IMR-90 (cell line): ENCODE measurements at regions not wholly inside any gene's neighbourhood (a gene's known extent, or its start where the extent isn't known, plus 50 kb on each side); places are given as distances from the start of the nearest gene placed in this dataset.

ENCODE experiments used
- ATAC-seq: fragments of 200-7000 bp; cut with Tn5 transposase; 2 replicates; pipeline ENCODE4 v1.9.1; 2020; ENCODE audit warnings: low read depth, mild to moderate bottlenecking, moderate library complexity
- BruUV-seq: library from RNA; stranded (reverse); fragments of 400-500 nt; replicated peaks from 2 replicates; lab custom pipeline; 2021; lab: Mats Ljungman, UMichigan
- CTCF ChIA-PET: fragments of 300-600 bp; formaldehyde crosslinking; extraction: SDS; loops from one replicate; lab custom pipeline; 2021; ENCODE audit warnings: antibody characterized with exemption; lab: Yijun Ruan, JAX
- POLR2A ChIA-PET: fragments of 300-600 bp; sonication (Branson Sonifier 250); formaldehyde crosslinking; loops from one replicate; lab custom pipeline; 2022; ENCODE audit warnings: antibody characterized with exemption; ENCODE audit not compliant: unreplicated experiment; lab: Charles Lee
- DNase-seq: peaks from one replicate; pipeline ENCODE4 v3.0.0; 2013
- H2AFZ ChIP-seq: replicated peaks from 2 replicates; pipeline ENCODE3; 2013; ENCODE audit warnings: low read length, mild to moderate bottlenecking; ENCODE audit not compliant: poor library complexity
- H2AK5ac ChIP-seq: 2 replicates; pipeline ENCODE4 v1.6.1; 2013; ENCODE audit warnings: low read depth, low read length, inconsistent platforms
- H2AK9ac ChIP-seq: replicated peaks from 2 replicates; pipeline ENCODE3; 2013; ENCODE audit warnings: mild to moderate bottlenecking, low read depth, low read length, moderate library complexity; ENCODE audit not compliant: poor library complexity
- H2BK120ac ChIP-seq: 2 replicates; pipeline ENCODE4 v1.6.1; 2013; ENCODE audit warnings: low read depth, low read length, inconsistent platforms
- H2BK15ac ChIP-seq: 3 replicates; pipeline ENCODE4 v1.6.1; 2013; ENCODE audit warnings: low read depth, low read length, inconsistent platforms
- H2BK20ac ChIP-seq: 2 replicates; pipeline ENCODE4 v1.6.1; 2013; ENCODE audit warnings: low read depth, mild to moderate bottlenecking, inconsistent platforms, low read length, moderate library complexity
- H2BK5ac ChIP-seq: 2 replicates; pipeline ENCODE4 v1.6.1; 2013; ENCODE audit warnings: mild to moderate bottlenecking, low read depth, low read length, inconsistent platforms; ENCODE audit not compliant: poor library complexity, severe bottlenecking
- H3K14ac ChIP-seq: replicated peaks from 2 replicates; pipeline ENCODE4 v1.6.1; 2013; ENCODE audit warnings: low read depth, low read length, inconsistent platforms
- H3K18ac ChIP-seq: 2 replicates; pipeline ENCODE4 v1.6.1; 2013; ENCODE audit warnings: low read depth, low read length, control low read depth
- H3K23ac ChIP-seq: 2 replicates; pipeline ENCODE4 v1.6.1; 2013; ENCODE audit warnings: low read depth, low read length, inconsistent platforms
- H3K27ac ChIP-seq: 2 replicates; pipeline ENCODE4 v1.5.1; 2013; ENCODE audit warnings: mild to moderate bottlenecking, control low read depth, low read length; ENCODE audit not compliant: insufficient read depth
- H3K27me3 ChIP-seq: 2 replicates; pipeline ENCODE4 v1.6.1; 2013; ENCODE audit warnings: low read length; ENCODE audit not compliant: control insufficient read depth, insufficient read depth
- H3K36me3 ChIP-seq: 2 replicates; pipeline ENCODE4 v1.6.1; 2013; ENCODE audit warnings: low read length, mixed read lengths; ENCODE audit not compliant: control insufficient read depth, insufficient read depth
- H3K4ac ChIP-seq: 2 replicates; pipeline ENCODE4 v1.6.1; 2013; ENCODE audit warnings: low read depth, low read length, inconsistent platforms
- H3K4me1 ChIP-seq: 2 replicates; pipeline ENCODE4 v1.6.1; 2013; ENCODE audit warnings: low read length, mixed read lengths; ENCODE audit not compliant: control insufficient read depth, insufficient read depth
- H3K4me2 ChIP-seq: 2 replicates; pipeline ENCODE4 v1.6.1; 2013; ENCODE audit warnings: low read depth, mild to moderate bottlenecking, control low read depth, low read length, moderate library complexity
- H3K4me3 ChIP-seq: 2 replicates; pipeline ENCODE4 v1.5.1; 2013; ENCODE audit warnings: low read depth, mild to moderate bottlenecking, control low read depth, low read length, moderate library complexity; ENCODE audit not compliant: insufficient read depth
- H3K56ac ChIP-seq: 2 replicates; pipeline ENCODE4 v1.6.1; 2013; ENCODE audit warnings: low read length, inconsistent platforms; ENCODE audit not compliant: insufficient read depth; ENCODE audit errors: extremely low read depth
- H3K79me1 ChIP-seq, 2 experiments: 2 replicates each; pipeline ENCODE4 v1.6.1; 2013; ENCODE audit warnings: low read length in 2 of 2, inconsistent platforms in 1 of 2, low read depth in 1 of 2
- H3K9ac ChIP-seq: 2 replicates; pipeline ENCODE4 v1.6.1; 2013; ENCODE audit warnings: low read depth, low read length, control low read depth
- H3K9me1 ChIP-seq: 2 replicates; pipeline ENCODE4 v1.6.1; 2013; ENCODE audit warnings: low read length, inconsistent platforms; ENCODE audit not compliant: insufficient read depth
- H3K9me3 ChIP-seq: 2 replicates; pipeline ENCODE4 v1.6.1; 2013; ENCODE audit warnings: low read length; ENCODE audit not compliant: control insufficient read depth, insufficient read depth
- H4K20me1 ChIP-seq: 2 replicates; pipeline ENCODE4 v1.6.1; 2013; ENCODE audit warnings: low read length, inconsistent platforms; ENCODE audit not compliant: insufficient read depth
- H4K5ac ChIP-seq: 2 replicates; pipeline ENCODE4 v1.6.1; 2013; ENCODE audit warnings: mild to moderate bottlenecking, low read depth, low read length, control low read depth
- H4K8ac ChIP-seq, 2 experiments: 2 replicates each; pipeline ENCODE4 v1.6.1; 2013; ENCODE audit warnings: low read depth in 2 of 2, low read length in 2 of 2, control low read depth in 1 of 2, inconsistent platforms in 1 of 2
- H4K91ac ChIP-seq: 2 replicates; pipeline ENCODE4 v1.6.1; 2013; ENCODE audit warnings: low read depth, low read length, inconsistent platforms; ENCODE audit not compliant: insufficient read depth
- BHLHE40 ChIP-seq: fragments of 150-350 bp; IDR thresholded peaks from 2 replicates; pipeline ENCODE4 v1.6.1; 2016; ENCODE audit warnings: mild to moderate bottlenecking, low read depth, low read length
- CEBPB ChIP-seq: IDR thresholded peaks from 2 replicates; pipeline ENCODE4 v1.6.1; 2012; ENCODE audit warnings: low read depth, low read length, improper control_type of control experiment
- CHD1 ChIP-seq: IDR thresholded peaks from 2 replicates; pipeline ENCODE4 v1.6.1; 2012; ENCODE audit warnings: low read depth, low read length, improper control_type of control experiment
- CTCF ChIP-seq: conservative IDR thresholded peaks from 2 replicates; pipeline ENCODE4 v1.5.1; 2012; ENCODE audit warnings: mild to moderate bottlenecking, low read depth, low read length, improper control_type of control experiment
- ELK1 ChIP-seq: fragments of 150-350 bp; IDR thresholded peaks from 2 replicates; pipeline ENCODE4 v1.6.1; 2016; ENCODE audit warnings: low read depth, mild to moderate bottlenecking, low read length, moderate library complexity, borderline replicate concordance
- FOS ChIP-seq: fragments of 150-350 bp; IDR thresholded peaks from 2 replicates; pipeline ENCODE4 v1.6.1; 2016; ENCODE audit warnings: low read depth, low read length
- MAFK ChIP-seq: IDR thresholded peaks from 2 replicates; pipeline ENCODE4 v1.6.1; 2012; ENCODE audit warnings: low read depth, low read length, improper control_type of control experiment
- MAZ ChIP-seq: IDR thresholded peaks from 2 replicates; pipeline ENCODE4 v1.6.1; 2012; ENCODE audit warnings: low read depth, mild to moderate bottlenecking, low read length, improper control_type of control experiment, moderate library complexity, borderline replicate concordance
- MXI1 ChIP-seq: IDR thresholded peaks from 2 replicates; pipeline ENCODE4 v1.6.1; 2012; ENCODE audit warnings: low read depth, mild to moderate bottlenecking, low read length, moderate library complexity, borderline replicate concordance
- NFE2L2 ChIP-seq: fragments of 150-350 bp; IDR thresholded peaks from 2 replicates; pipeline ENCODE4 v1.6.1; 2016; ENCODE audit warnings: low read depth, mild to moderate bottlenecking, low read length
- POLR2A ChIP-seq: IDR thresholded peaks from 2 replicates; pipeline ENCODE4 v1.6.1; 2012; ENCODE audit warnings: mild to moderate bottlenecking, low read depth, low read length
- RAD21 ChIP-seq: IDR thresholded peaks from 2 replicates; pipeline ENCODE4 v1.6.1; 2012; ENCODE audit warnings: low read length, improper control_type of control experiment
- RCOR1 ChIP-seq: IDR thresholded peaks from 2 replicates; pipeline ENCODE4 v1.6.1; 2012; ENCODE audit warnings: mild to moderate bottlenecking, low read length, improper control_type of control experiment; ENCODE audit not compliant: insufficient replicate concordance
- RFX5 ChIP-seq: IDR thresholded peaks from 2 replicates; pipeline ENCODE4 v1.8.0; 2012; ENCODE audit warnings: low read depth, mild to moderate bottlenecking, low read length, moderate library complexity
- SMC3 ChIP-seq: fragments of 150-350 bp; IDR thresholded peaks from 2 replicates; pipeline ENCODE4 v1.6.1; 2016; ENCODE audit warnings: low read depth, mild to moderate bottlenecking, antibody characterized with exemption, low read length, moderate library complexity
- USF2 ChIP-seq: fragments of 150-350 bp; IDR thresholded peaks from 2 replicates; pipeline ENCODE4 v1.6.1; 2017; ENCODE audit warnings: mild to moderate bottlenecking, antibody characterized with exemption, low read length, low read depth
- WGBS, 2 experiments: methylation state at CpG; one replicate each; pipeline versions ENCODE4 v1.1.5 to v1.1.7; 2013; ENCODE audit warnings: missing lambda C conversion rate in 2 of 2; ENCODE audit not compliant: insufficient read length in 1 of 2; ENCODE audit errors: extremely low coverage in 2 of 2; 5-methylcytosine and 5-hydroxymethylcytosine counted together
- dilution Hi-C: fragments of 300-500 bp; cut with HindIII; formaldehyde crosslinking; loops from one replicate; pipeline ENCODE4 v1.14.3; 2018; ENCODE audit warnings: low sequenced_read_pairs; ENCODE audit not compliant: unreplicated experiment
- in situ Hi-C: fragments of 300-500 bp; cut with MboI; formaldehyde crosslinking; loops from 3 replicates; pipeline ENCODE4 v1.14.3; 2019; ENCODE audit warnings: low sequenced_read_pairs, inconsistent platforms, mixed read lengths
- intact Hi-C: fragments of 100-400 bp; cut with micrococcal nuclease; formaldehyde crosslinking; loops from 2 replicates; pipeline ENCODE4 v1.10.0; 2022

GRCh38 chr6:6760002-6760401 lies 171.5 kb downstream of the LY86 start:
- no peak overlapping the region for H3K56ac ChIP-seq
- in situ Hi-C loops: no loop called here
- TF ChIP-seq CEBPB: no peak
- TF ChIP-seq MAFK: no peak
- TF ChIP-seq CTCF: no peak
- no peak for TF ChIP-seq NFE2L2
- no peak for TF ChIP-seq SMC3
- TF ChIP-seq BHLHE40: no peak
- TF ChIP-seq USF2: no peak
- no peak for TF ChIP-seq POLR2A
- TF ChIP-seq MAZ: no peak
- no peak for TF ChIP-seq RAD21
- TF ChIP-seq MXI1: no peak
- TF ChIP-seq FOS: no peak
- no peak for TF ChIP-seq RCOR1
- no peak for TF ChIP-seq ELK1
- TF ChIP-seq RFX5: no peak
- TF ChIP-seq CHD1: no peak
- no peaks in the 10 kb centered on the region for H3K9me1 ChIP-seq
- dilution Hi-C loops: no loop called here
- no peak overlapping the region for H3K23ac ChIP-seq
- H3K4me1 ChIP-seq: peaks cover 2% of the 10 kb centered on the region; the same call in 1 of the 2 replicates
- H3K14ac ChIP-seq: no peak overlapping the region
- H2AK9ac ChIP-seq: no peak overlapping the region
- H4K91ac ChIP-seq: no peak overlapping the region
- no peak overlapping the region for H3K9ac ChIP-seq
- H2BK20ac ChIP-seq: no peak overlapping the region
- H3K4me2 ChIP-seq: no peak overlapping the region
- H3K27ac ChIP-seq: no peak overlapping the region
- H4K8ac ChIP-seq: no peak overlapping the region
- H4K5ac ChIP-seq: no peak overlapping the region
- no peak overlapping the region for H3K4me3 ChIP-seq
- no peaks in the 10 kb centered on the region for H3K27me3 ChIP-seq
- no peaks in the 10 kb centered on the region for H4K20me1 ChIP-seq
- POLR2A ChIA-PET: no interaction called here
- H2BK5ac ChIP-seq: no peak overlapping the region
- no peaks in the 10 kb centered on the region for H3K36me3 ChIP-seq
- ATAC-seq: no peak
- H3K4ac ChIP-seq: no peak overlapping the region
- intact Hi-C loops: no loop called here
- H2BK15ac ChIP-seq: no peak overlapping the region
- no CpG with 5 or more reads among the region's 3 CpGs for WGBS, 2 experiments
- no peaks in the 10 kb centered on the region for H3K79me1 ChIP-seq
- no peak overlapping the region for H2AK5ac ChIP-seq
- BruUV-seq: no TSS peak
- CTCF ChIA-PET: interaction anchor here (1.1 kb wide), 1 partner anchor 12 kb away, joined by 3 read pairs; no protein-coding TSS in a partner anchor
- H3K18ac ChIP-seq: no peak overlapping the region
- no peak for DNase-seq
- no peaks in the 10 kb centered on the region for H3K9me3 ChIP-seq
- no peak overlapping the region for H2BK120ac ChIP-seq
- no peak overlapping the region for H2AFZ ChIP-seq
